ENCODE measurements at regions not wholly inside any gene's neighbourhood (a gene's known extent, or its start where the extent isn't known, plus 50 kb on each side); places are given as distances from the start of the nearest gene placed in this dataset.
A peak's percentile ranks its signal among the peaks of the same experiment; 100 is the strongest.

DNA sequence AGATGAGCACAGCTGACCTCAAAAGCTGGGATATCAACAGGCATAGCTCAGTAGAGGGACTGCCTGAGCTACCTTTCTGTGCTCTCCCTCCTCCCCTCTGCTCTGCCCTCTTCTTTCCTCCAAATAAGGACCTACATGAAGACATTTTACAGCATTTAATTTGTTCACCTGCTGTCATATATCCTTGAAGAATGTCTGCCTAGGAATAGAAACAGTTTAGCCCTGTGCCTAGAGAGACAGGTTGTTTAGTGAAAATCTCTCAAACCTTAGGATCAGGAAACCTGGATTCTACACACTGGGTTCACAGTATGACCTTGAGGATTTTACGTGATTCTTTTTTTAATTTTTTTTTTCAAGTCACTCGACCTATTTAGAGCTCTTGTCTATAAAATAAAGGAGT, 213.0 kb upstream of the SETBP1 start:
- DNase-seq: no peak

GRCh38 chr18:44473394-44474066, 207.2 kb upstream of the SETBP1 start:
- no peak for DNase-seq

DNA sequence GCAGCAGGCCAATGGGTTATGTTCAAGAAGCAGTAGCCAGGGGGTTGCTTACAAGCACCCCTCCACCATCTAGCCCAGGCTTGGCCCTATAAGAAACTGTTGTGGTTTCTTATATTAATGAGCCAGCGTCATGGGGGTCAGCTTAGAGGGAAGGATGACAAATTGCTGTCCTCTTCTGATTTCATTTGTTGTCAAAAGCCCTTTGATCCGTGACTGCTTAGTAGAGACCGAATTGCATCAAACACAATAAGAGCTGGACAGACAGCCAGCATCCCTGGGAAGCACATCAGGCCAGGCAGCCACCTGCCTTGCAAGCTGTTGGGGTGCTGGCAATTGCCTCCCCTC, 206.6 kb upstream of the SETBP1 start:
- DNase-seq: no peak

DNA sequence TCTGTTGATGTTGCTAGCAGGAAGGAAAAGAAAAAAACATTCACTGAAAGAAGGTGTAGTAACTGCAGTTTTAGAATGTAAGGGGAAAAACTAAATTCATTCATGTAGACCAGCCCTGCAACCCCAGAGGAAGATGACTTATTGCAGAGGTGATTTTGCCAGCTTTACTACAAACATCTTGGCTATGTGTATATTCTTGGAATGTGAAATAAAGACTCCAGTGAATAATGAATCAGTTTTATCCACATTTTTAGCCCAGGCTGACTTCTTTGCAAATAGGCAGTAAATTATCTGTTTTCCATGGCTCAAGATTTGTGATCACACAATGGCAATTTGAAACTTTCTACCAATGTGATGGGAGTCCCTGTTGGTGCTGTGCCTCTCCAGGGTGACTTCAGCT, 206.1 kb upstream of the SETBP1 start:
- DNase-seq: no peak

DNA sequence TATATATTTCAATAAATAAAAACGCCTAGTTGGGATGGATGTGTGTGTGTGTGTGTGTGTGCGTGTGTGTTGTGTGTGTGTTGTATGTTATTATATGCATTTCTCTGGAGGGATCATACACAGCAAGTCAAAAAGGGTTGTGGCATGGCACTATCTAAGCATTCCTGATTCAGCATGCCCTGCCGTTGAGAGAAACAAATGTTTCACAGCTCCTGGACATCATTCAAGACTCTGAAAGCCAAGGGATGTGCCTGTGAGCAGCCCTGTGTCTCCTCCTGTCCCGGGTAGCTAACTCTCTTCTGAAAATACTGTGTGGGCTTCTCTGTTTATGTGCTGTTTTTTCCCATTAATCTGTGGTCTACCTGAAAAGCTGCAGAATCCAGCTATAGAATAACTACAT, 197.9 kb upstream of the SETBP1 start:
- DNase-seq: no peak

DNA sequence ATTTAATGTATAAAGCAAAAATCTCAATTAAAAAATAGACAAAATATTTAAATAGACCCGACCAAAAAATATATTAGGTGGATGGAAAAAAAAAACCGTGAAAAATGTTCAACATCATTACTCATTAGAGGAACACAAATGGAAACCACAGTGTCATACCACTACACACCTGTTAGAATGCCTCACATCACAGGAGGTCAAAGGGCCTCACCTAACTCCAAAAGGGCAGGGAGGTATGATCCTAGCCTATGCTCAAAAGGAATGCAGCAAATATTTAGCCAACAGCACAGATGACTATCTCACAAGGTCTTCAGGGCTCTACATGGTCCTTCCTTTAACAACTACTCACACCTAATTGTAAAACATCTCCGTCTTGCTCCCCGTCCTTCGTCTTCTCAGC, 185.5 kb upstream of the SETBP1 start:
- DNase-seq: no peak

DNA sequence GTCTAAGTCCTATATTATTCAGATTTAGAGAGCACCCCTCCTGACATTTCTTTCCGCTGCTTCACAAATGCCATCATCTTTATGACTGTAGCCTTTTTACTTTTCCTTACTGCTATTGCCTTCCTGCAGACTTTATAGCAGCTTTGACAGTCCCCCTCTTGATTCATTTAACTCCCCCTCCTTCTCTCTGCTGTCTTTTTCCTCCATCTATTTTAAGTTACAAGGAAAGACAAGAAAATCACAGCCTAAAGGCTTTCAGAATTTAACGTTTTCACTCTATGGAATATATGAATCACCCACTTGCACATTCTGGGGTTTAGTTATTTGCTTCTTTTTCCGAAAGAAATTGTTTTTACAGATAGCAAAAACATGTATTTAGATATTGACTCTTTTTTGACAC, 183.4 kb upstream of the SETBP1 start:
- no peak for DNase-seq

DNA sequence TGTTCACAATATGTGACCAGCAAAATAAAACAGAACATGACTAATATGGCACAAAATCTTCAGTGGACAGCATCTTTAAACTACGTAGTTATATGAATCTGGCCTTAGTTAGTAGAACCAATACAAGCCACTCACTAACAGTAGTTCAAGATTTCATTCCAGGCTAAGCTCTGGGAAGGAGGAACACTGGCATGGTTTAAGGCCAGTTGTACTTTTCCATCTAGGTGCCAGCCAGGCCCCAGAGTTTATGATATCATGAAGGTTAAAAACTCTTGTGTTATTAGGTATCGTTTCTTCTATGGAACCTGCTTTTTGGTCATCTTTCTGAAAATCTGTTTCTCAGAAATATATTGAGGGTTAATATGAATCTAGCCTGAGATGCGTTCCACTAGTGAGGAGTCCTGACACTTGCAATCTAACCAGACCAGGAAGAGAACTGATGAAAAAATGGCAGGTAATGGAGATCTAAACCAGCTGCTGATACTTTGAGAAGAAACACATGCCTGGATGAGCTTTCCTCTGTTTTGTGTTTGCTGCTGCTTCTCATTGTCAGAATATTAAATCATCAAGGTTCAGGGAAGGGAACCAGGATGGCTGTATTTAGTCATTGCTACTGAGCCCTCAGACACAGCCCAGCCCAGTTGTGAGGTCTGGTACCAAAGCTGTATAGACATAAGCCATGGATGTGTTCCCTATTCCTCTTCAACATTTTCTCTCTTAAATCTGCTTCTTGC, 182.8 kb upstream of the SETBP1 start:
- DNase-seq: no peak

GRCh38 chr18:44500808-44501610, 179.7 kb upstream of the SETBP1 start:
- DNase-seq: no peak

GRCh38 chr18:44502221-44502620, 178.5 kb upstream of the SETBP1 start:
- DNase-seq: no peak

DNA sequence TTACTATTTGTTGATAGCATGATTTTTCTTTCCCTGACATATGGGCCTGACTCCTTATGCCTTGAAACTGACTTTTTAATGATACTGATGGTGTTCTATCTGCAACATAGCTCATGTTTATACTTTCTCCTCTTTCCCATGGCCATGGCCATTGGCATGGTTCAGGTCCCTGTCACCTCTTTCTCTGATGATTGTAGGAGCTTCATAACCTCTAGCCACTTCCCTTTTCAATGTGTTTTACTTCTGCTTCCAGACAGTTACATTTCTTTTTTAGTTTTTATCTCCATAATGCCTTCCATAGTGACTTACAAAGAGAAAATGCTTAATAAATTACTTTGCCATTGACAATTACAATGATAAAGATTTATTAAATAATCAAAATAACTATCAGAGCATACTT, 177.9 kb upstream of the SETBP1 start:
- DNase-seq: no peak

GRCh38 chr18:44503854-44504253, 176.8 kb upstream of the SETBP1 start:
- no peak for DNase-seq

DNA sequence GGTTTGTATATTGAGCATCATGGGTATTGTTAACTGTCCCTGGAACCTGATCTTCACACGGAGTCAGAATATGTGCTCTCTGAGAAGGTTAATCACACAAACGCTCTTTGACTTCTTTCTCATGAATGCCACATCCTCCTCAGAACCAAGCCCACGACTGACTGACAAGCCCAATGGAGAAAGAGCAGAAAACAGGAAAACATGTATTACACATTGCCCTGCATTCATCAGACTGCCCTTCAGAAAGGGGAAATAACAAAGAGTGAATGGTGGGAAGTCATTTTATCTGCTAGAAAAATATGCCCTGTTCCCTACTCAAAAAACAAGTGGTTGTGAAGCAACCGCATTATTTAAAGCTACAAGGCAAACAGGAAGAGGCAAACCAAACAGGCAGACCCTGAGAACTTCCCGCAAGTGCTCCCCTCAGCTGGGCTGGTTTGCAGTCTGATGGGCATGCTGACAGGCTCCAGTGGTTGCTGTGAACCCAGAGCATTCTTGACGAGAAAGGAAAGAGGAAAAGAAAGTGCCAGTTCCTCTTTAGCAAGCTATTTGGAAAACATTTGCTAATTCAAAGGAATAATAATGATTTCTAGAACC, 172.9 kb upstream of the SETBP1 start:
- DNase-seq: peak; percentile 4

GRCh38 chr18:44508474-44508873, 172.2 kb upstream of the SETBP1 start:
- no peak for DNase-seq

GRCh38 chr18:44509048-44509447, 171.6 kb upstream of the SETBP1 start:
- DNase-seq: no peak

- DNase-seq: no peak
Measured at GRCh38 chr18:44510390-44510789, 170.3 kb upstream of the SETBP1 start.

DNA sequence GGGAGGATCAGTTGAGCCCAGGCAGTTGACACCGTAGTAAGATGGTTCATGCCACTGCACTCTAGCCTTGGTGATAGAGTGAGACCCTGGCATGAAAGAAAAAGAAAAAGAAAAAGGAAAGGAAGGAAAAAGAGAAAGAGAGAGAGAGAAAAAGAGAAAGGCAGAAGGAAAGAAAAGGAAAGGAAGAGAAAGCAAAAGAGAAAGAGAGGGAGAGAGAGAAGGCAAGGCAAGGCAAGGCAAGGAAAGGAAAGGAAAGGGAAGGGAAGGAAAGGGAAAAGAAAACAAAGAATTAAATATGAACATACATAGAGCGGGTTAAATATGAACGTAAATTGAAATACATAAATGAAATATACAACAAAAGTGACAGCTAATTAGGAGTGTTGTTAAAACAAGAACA, 167.5 kb upstream of the SETBP1 start:
- no peak for DNase-seq

DNA sequence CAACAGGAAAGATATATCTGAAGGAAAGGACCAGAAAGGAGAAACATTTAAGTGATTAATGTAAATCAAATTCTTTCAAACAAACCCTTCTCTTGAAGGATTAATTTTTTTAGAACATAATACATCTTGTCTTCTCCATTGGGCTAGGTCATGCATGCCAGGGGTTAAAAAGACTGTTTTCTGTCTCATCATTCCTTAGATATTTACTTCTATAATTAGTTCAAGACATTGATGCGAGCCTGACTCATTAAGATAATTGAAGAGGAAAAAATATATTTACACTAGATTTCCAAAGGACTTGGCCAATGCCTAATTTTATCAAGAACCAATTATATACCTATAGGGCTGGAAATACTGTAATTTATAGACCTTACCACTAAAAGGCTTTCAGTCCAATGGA, 166.6 kb upstream of the SETBP1 start:
- DNase-seq: no peak

DNA sequence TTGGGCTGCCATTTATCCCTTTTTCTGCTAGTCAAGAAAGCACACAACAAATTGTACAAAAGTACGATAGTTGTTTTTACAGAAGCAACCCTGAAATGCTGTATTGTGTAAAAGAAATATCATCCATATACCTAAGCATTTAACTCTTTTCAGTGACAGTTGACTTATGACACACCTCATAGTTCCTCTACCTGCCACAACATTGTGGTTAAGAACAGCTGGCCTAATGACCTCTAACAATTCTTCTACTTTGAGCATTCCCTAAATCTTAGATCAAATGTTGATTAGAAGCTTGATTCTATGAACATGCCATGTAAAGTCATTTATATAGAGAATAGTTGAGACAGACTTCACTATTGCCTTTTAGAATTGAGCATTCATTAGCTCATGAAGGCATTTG, 165.9 kb upstream of the SETBP1 start:
- no peak for DNase-seq

DNA sequence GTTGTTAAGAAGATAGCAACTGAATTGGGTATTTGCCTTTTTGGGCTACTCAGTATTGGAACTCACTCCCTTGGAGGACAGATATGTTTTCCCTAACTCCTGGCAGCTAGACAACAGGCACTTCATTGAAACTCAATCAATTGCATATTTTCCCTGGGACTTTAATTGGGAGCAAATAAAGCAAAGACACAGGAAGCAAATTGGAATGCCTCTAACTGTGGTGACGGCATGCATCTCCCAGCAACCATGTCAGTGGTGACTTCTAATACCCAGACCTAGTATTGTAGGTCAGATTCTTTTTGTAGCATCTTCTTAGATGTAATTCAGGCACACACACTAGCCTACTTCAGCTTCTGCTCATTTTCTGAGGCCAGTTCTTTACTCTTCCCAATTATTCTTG, 164.2 kb upstream of the SETBP1 start:
- DNase-seq: no peak

DNA sequence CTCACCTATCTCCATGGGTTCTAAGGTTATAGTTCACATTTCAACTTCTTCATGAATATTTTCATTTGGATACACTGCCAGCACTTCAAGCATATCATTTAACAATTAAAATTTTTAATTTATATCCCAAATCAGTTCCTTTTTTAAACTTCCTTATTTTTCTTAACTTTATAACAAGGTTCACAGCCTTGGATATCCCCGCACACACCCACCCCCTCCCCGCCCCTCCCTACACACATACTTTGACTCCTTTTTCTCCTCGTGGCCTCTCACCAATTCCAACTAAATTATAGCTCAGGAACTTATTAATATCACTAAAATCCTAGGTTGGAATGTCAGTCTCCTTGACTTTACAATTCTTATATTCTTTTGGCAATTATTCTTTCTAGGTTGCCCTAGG, 163.6 kb upstream of the SETBP1 start:
- no peak for DNase-seq

GRCh38 chr18:44518091-44518615, 162.5 kb upstream of the SETBP1 start:
- DNase-seq: no peak

DNA sequence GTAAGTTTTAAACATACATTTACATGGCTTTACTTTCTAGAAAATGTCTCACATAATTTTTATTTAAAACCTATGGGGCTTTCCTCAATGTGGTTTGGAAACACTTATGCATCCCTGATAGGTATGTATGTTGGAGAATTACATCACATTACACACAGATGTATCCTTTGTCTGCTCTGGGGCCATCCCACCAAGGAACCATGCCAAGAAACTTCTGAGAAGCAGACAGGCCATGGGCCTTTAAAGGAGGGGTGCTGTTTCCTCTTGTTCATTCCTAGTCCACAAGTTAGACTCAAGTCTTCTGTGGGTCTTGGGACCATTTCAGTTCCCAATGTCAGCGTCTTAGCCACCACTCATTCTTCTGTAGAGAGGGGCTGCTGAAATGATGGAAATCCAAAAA, 162.0 kb upstream of the SETBP1 start:
- no peak for DNase-seq

All from SIG-M5 (cell line).